Islet precursor cell (in vitro differentiated cells): ENCODE measurements at regions not wholly inside any gene's neighbourhood (a gene's known extent, or its start where the extent isn't known, plus 50 kb on each side); places are given as distances from the start of the nearest gene placed in this dataset.
"Not testable (repeated sequence)": the region's sequence is repeated elsewhere in the genome, so short reads cannot be mapped to it uniquely, and the experiment has no call there.

Source experiments
- DNase-seq: peaks from one replicate; pipeline ENCODE4 v3.0.0-alpha.2; 2018

DNA sequence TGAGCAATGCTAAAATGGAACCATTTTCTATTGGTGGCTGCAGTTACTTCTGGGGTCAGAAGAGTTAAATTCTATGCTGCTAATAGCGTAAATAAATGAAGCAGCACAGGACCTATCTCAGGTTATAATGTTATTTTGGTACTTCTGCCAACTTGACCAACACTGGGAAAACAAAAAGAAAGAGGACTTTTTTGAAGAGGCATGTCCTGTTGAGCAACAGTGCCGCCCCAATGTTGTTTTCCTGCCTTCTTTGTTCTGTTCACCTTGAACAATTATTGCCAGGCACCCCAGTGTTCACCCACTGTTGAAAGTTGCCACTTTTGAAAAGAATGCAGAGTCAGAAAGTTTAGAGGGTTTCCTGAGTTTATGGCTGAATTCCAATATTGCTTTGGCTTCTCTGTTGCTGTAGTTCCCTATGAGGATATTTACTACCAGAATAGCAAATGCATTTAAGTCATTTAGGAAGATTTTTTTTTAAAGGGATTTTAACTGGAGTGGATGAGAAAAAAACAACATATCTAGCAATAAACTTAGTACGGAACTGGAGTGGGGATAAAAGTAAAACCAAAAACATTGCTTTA is 679.0 kb upstream of the DPPA4 start:
- DNase-seq, result no peak

GRCh38 chr3:110017304-110017703 is 680.0 kb upstream of the DPPA4 start:
- DNase-seq, result no peak

GRCh38 chr3:110021659-110022058 is 684.3 kb upstream of the DPPA4 start:
- no peak for DNase-seq

DNA sequence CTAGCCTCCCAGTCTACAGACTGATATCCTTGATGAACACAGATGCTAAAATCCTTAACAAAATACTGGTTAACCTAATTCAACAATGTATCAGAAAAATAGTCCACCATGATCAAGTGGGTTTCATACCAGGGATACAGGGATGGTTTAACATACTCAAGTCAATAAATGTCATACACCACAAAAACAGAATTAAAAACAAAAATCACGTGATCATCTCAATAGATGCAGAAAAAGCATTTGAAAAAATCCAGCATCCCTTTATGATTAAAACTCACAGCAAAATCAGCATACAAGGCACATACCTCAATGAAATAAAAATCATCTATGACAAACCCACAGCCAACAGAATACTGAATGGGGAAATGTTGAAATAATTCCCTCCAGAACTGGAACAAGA is 685.7 kb upstream of the DPPA4 start:
- DNase-seq, result not testable (repeated sequence)

GRCh38 chr3:110026421-110026820 is 689.1 kb upstream of the DPPA4 start:
- DNase-seq, result no peak

- no peak for DNase-seq
These were observed 690.2 kb upstream of the DPPA4 start for GRCh38 chr3:110027446-110028080.

GRCh38 chr3:110031975-110032374 is 694.6 kb upstream of the DPPA4 start:
- DNase-seq, result no peak

DNA sequence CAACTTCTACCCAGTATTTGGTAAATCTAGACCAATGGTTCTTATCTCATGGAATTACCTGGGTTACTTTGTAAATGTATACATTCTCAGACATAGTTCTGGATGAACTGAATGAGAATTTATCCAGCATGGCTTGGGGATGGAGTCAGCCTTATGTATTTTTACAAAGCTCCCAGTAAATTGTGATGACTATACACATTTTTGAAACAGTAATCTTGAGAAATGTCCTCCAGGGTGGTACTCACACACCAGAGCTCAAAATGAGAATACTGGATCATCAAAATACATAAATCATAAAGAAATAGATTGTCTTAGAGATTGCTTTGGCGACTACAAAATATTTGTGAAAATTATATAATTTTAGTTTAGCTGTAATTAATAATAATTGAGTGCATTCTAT is 722.1 kb upstream of the DPPA4 start:
- DNase-seq, result no peak

DNA sequence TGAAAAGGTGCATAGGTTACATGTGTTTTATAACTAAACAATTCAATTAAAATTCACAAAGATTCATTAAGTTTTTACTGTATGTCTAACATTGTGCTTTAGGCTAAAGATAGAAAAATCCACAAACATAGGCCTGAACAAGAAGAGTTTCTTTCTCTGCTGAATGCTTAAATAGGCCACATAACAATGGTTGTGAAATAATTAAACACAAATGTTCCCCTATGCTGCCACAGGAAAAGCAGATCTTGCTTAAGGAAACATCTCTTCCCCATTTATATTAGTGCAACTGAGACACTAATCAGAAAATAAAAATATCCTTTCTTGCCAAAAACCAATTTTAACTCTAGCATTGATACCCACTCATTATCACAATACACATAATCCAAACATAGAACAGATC is 725.4 kb upstream of the DPPA4 start:
- DNase-seq, result no peak

- DNase-seq, result no peak
These were observed 725.8 kb upstream of the DPPA4 start for GRCh38 chr3:110063178-110063577.

DNA sequence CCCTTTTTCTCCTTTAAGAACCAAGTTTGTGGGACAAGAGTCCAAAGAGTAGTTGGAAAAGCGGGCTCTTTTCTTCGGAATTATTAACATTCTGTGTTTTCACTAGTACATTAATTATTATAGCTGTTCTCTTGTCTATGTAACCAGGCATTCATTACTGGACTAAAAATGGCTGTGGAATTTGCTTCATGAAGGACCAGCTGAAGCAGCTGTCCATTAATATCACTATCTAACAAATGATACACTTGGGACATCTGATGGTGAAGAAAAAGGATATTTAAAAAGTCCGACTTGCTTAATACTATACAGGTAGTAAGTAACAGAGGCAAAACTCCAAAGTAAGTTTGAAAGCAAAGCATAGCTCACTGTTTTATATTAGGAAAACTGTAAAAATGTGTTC is 728.9 kb upstream of the DPPA4 start:
- no peak for DNase-seq

DNA sequence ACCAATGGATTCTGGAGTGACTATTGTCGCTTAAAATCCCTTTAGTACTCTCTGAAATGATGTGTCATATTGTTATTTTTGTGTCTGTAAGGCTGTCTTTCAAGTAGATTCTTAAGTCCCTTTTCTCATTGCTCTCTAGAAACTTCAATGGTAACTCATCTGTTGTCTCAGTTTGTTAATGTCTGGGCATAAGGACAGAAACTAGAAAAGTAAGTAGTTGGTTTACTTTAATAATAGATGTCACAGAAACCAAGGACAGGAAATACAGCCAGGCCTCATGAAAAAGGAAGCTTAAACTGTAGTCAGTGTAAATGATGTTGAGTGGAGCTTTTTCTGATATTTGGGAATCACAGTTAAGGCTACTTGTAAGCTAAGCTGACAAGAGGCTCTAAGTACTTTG is 730.2 kb upstream of the DPPA4 start:
- no peak for DNase-seq

GRCh38 chr3:110069761-110070160 is 732.4 kb upstream of the DPPA4 start:
- no peak for DNase-seq

DNA sequence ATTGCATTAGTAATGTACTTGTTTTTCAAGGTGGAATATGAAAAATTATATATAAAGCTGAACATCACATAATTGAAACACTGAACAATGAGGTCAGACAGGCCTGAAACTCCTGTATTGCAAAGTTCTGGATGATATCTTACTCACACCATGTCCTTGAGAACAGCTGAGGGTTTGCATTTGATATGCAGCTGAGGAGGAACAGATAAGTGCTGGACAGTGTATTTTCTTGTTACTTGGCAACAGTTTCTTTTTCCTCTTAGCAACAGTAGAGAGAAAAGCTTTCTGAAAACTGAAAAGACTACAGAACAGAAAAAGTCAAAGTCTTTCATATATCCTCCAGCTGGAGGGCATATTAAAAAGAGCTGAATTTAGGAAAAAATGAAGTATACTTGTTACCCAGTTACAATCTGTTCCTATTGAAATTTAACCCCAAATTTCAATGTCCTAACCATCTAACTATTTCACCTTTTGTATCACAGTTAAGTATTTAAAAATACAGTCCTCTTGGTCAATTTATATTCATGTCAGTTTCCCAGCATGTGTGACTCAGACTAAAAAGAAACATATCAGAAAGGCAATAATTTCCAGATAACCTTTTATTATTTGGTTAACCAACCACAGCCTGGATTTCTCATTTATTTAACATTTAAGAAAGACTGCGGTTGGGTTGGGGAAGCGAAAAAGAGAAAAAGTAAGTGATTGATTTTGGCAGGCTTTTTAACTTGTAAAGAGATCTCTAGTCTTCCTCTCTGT is 733.0 kb upstream of the DPPA4 start:
- DNase-seq, result no peak

DNA sequence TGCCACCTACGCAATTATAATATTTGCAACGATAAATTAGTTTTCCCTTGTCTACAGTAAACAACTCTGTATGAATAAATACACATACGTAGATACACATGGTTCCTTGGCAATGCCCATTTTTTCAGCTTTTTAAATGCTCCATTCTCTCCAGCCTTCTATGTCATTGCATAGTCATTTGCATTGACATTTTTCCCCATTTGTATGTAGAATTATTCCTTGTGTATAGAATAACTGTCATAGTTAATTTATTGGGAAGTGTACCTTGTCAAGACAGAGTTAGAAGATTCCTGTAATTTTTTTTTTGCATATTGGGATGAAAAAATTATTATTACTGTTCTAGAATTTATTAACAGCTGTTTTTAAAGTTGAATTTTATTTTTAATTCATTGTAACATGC is 736.7 kb upstream of the DPPA4 start:
- no peak for DNase-seq

DNA sequence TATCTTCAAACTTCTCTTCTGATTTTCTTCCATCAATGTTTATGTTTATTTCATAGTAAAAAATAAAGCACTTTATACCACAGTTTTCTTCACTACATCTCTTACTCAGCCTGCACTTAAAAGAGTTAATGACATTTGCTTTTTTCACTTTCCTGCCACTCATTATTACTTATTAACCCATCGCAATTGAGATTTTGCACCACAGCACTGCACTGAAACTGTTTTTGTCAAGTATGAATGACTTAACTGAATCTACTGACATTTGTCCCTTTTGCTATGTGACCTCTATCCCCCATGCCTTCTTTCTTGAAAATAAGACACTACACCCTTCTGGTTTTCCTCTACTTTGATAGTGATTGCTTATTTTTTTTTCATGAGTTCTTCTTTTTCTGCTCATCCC is 739.7 kb upstream of the DPPA4 start:
- no peak for DNase-seq

- no peak for DNase-seq
These were observed 756.1 kb upstream of the DPPA4 start for GRCh38 chr3:110093411-110093810.

- DNase-seq, result no peak
These were observed 756.6 kb upstream of the DPPA4 start for GRCh38 chr3:110093812-110094401.

DNA sequence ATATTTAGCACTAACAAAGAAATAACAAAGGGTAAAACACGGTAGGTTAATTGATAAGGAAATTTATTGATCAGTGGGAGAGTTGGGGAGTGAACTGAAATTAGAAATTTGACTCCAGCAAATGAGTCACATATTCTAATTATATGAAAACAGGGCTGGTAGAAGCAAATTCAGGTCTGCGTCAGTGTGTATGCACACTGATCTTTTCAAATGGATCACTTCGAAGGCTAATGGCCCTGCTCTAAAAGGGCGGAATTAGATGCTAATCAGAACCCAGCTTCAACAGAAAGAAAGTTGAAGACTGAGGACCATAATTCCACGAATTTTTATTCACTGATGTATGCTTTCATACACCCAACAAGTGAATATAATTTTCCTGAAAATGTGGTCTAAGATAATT is 762.4 kb upstream of the DPPA4 start:
- DNase-seq, result no peak

GRCh38 chr3:110101361-110101760 is 764.0 kb upstream of the DPPA4 start:
- no peak for DNase-seq

GRCh38 chr3:110106805-110107204 is 769.5 kb upstream of the DPPA4 start:
- no peak for DNase-seq

DNA sequence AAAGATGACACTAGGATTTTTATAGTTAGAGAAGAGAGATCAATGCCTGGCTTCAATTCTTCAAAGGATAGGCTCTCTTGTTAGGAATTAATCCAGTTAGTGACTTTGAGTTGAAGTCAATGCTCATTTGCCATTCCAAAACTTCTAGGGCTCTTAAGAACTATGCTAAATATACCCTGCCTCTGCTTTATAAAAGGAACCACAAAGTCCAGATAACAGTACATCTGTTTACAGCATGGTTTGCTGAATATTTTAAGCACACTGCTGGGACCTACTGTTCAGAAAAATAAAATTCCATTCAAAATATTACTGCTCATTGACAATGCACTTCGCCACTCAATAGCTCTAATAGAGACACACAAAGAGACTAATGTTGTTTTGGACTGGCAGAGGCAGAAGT is 786.6 kb upstream of the DPPA4 start:
- DNase-seq, result no peak

DNA sequence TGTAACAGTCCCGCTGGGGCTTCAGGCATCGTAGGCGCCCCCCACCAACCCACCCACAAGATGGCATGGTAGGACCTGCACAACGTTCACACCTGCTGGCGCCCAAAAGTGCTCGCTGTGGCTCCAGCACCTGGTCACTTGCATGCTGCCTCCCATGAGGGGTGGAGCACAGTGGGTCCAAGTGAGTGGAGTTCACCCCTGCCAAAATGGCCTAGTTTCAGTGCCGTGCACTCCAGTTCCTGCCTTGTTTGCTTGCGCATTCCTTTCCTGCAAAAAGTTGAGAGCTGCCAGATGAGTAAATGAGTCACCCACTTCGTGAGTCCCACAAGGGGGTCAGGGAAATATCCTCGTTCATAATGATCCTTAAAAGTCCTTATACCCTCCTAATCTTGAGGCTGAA is 788.7 kb upstream of the DPPA4 start:
- peak; percentile 52 for DNase-seq

DNA sequence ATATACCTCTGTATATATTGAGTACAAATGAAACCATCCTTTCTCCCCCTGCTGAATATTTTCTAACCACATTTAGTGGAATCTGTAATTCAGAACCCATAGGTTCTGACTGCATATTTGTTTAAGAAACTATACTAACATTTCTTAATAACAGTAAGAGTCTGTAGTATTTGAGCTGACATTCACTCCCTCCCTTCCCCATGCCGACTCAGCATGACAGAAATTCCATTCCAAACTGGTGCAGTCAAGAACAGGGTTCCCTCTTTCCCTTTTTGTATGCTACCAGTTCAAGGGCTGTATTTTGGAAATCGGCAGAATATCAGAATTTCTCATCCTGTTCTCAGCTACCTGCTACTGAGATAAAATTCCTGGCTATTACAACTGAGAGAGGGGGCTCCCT is 796.6 kb upstream of the DPPA4 start:
- no peak for DNase-seq
